Esophagus squamous epithelium (tissue), 4 donors: ENCODE measurements at regions not wholly inside any gene's neighbourhood (a gene's known extent, or its start where the extent isn't known, plus 50 kb on each side); places are given as distances from the start of the nearest gene placed in this dataset.

ENCODE experiments used
- CTCF ChIP-seq, 6 experiments: fragments of 450-650 bp in 4 of 6; fragments of 200-600 bp in 2 of 6; sonication (generic) in 2 of 6; IDR thresholded peaks; one replicate each; pipeline ENCODE4 v1.5.1; 2016 to 2019; ENCODE audit warnings: antibody characterized with exemption in 6 of 6, mild to moderate bottlenecking in 4 of 6, moderate library complexity in 4 of 6
- POLR2A ChIP-seq, 4 donors: fragments of 450-650 bp; IDR thresholded peaks; one replicate each; pipeline ENCODE4 v1.6.1; 2017; ENCODE audit warnings: antibody characterized with exemption in 4 of 4, mild to moderate bottlenecking in 4 of 4, moderate library complexity in 3 of 4

GRCh38 chr22:27558658-27559371 lies 242.7 kb downstream of the MN1 start:
- TF ChIP-seq POLR2A (IDR thresholded peaks at IDR 0.05): no peak
- TF ChIP-seq CTCF (IDR thresholded peaks at IDR 0.05): no peak
